ENCODE measurements at regions not wholly inside any gene's neighbourhood (a gene's known extent, or its start where the extent isn't known, plus 50 kb on each side); places are given as distances from the start of the nearest gene placed in this dataset.

DNA sequence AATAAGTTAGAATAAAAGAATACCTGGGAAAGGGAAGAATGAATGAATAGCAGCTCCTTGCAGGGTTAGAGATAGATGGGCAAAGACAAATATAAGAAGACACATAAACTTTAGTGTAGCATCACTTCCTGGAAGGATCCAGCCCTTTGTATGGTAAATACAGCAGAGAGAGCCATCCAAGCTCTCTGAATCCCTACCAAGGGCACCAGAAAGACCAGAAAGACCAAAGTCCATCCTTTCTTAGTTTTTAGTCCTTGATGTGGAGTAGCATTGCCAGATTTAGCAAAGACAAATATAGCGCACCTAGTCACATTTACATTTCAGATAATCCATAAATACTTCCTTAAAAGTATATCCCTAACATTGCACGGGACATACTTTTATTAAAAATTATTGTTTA lies 56.1 kb upstream of the C9orf72 start:
- Histone ChIP-seq H3K79me2 (ENCODE audit: control insufficient read depth, insufficient read depth, low read length, poor library complexity) (no peaks in the 10 kb centered on the region), H2AFZ (ENCODE audit: insufficient read depth, low read length, poor library complexity) (no peak overlapping the region), H4K91ac (ENCODE audit: low read depth, low read length) (no peak overlapping the region), H3K79me1 (ENCODE audit: low read length) (no peaks in the 10 kb centered on the region), H4K8ac (ENCODE audit: low read depth, low read length) (no peak overlapping the region), H3K4me3 (ENCODE audit: low read depth, low read length) (no peak overlapping the region), H3K23ac (ENCODE audit: low read length) (no peak overlapping the region), H2BK120ac (ENCODE audit: insufficient read depth, low read length, poor library complexity) (no peak overlapping the region), H2AK5ac (ENCODE audit: low read length) (no peak overlapping the region), H3K27ac (ENCODE audit: low read depth, low read length) (no peak overlapping the region), H3K4me1 (ENCODE audit: control insufficient read depth in 1 of 2, insufficient read depth in 2 of 2, low read length in 2 of 2) (peaks cover 2% of the 10 kb centered on the region in 2 experiments), H3K18ac (ENCODE audit: low read length) (no peak overlapping the region), H2BK12ac (ENCODE audit: low read length) (no peak overlapping the region), H3K9me3 (ENCODE audit: insufficient read depth, low read depth, low read length) (no peaks in the 10 kb centered on the region), H3K4ac (ENCODE audit: low read depth, low read length) (no peak overlapping the region), H3K9ac (ENCODE audit: low read length) (no peak overlapping the region), H2BK5ac (ENCODE audit: low read depth, low read length, poor library complexity) (no peak overlapping the region), H3K14ac (ENCODE audit: low read length) (no peak overlapping the region), H3K36me3 (ENCODE audit: control insufficient read depth in 1 of 2, insufficient read depth in 2 of 2, low read length in 2 of 2) (no peaks in the 10 kb centered on the region), H4K12ac (ENCODE audit: low read depth, low read length) (no peak overlapping the region), H3K27me3 (ENCODE audit: insufficient read depth, low read length) (no peaks in the 10 kb centered on the region), H3K4me2 (ENCODE audit: low read length) (no peak overlapping the region)
- WGBS (ENCODE audit: extremely low coverage, insufficient coverage, insufficient read length), result no CpG with 5 or more reads among the region's 2 CpGs
- DNase-seq, result no peak

DNA sequence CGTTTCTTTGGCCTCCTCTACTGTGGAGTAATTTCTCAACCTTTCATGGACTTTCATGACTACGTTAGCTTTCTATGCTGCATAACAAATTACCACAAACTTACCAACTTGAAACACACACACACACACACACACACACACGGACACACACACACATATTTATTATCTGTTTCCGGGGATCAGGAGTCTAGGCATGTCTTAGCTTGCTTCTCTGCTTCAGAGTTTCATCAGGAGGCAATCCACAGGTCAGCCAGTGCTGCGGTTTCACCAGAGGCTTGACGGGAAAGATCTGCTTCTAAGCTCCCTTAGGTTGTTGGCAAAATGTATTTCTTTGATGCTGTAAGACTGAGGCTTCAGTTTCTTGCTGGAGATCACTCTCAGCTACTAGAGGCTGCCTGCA lies 59.0 kb upstream of the C9orf72 start:
- no peaks in the 10 kb centered on the region for H3K79me2 ChIP-seq (ENCODE audit: control insufficient read depth, insufficient read depth, low read length, poor library complexity)
- H3K23ac ChIP-seq (ENCODE audit: low read length), result no peak overlapping the region
- H2BK12ac ChIP-seq (ENCODE audit: low read length), result no peak overlapping the region
- no peak overlapping the region for H3K9ac ChIP-seq (ENCODE audit: low read length)
- no peak overlapping the region for H3K27ac ChIP-seq (ENCODE audit: low read depth, low read length)
- no peaks in the 10 kb centered on the region for H3K36me3 ChIP-seq (ENCODE audit: control insufficient read depth in 1 of 2, insufficient read depth in 2 of 2, low read length in 2 of 2)
- H3K18ac ChIP-seq (ENCODE audit: low read length), result no peak overlapping the region
- H3K4ac ChIP-seq (ENCODE audit: low read depth, low read length), result no peak overlapping the region
- no peak for DNase-seq
- H4K91ac ChIP-seq (ENCODE audit: low read depth, low read length), result no peak overlapping the region
- H2BK120ac ChIP-seq (ENCODE audit: insufficient read depth, low read length, poor library complexity), result no peak overlapping the region
- no peaks in the 10 kb centered on the region for H3K9me3 ChIP-seq (ENCODE audit: insufficient read depth, low read depth, low read length)
- H4K12ac ChIP-seq (ENCODE audit: low read depth, low read length), result no peak overlapping the region
- H2AFZ ChIP-seq (ENCODE audit: insufficient read depth, low read length, poor library complexity), result no peak overlapping the region
- H2AK5ac ChIP-seq (ENCODE audit: low read length), result no peak overlapping the region
- H4K8ac ChIP-seq (ENCODE audit: low read depth, low read length), result no peak overlapping the region
- no peak overlapping the region for H3K4me3 ChIP-seq (ENCODE audit: low read depth, low read length)
- H3K4me2 ChIP-seq (ENCODE audit: low read length), result no peak overlapping the region
- no peaks in the 10 kb centered on the region for H3K27me3 ChIP-seq (ENCODE audit: insufficient read depth, low read length)
- no peaks in the 10 kb centered on the region for H3K79me1 ChIP-seq (ENCODE audit: low read length)
- H3K14ac ChIP-seq (ENCODE audit: low read length), result no peak overlapping the region
- no peak overlapping the region for H2BK5ac ChIP-seq (ENCODE audit: low read depth, low read length, poor library complexity)
- no peaks in the 10 kb centered on the region for H3K4me1 ChIP-seq (ENCODE audit: control insufficient read depth in 1 of 2, insufficient read depth in 2 of 2, low read length in 2 of 2)
- no CpG with 5 or more reads among the region's 6 CpGs for WGBS (ENCODE audit: extremely low coverage, insufficient coverage, insufficient read length)

DNA sequence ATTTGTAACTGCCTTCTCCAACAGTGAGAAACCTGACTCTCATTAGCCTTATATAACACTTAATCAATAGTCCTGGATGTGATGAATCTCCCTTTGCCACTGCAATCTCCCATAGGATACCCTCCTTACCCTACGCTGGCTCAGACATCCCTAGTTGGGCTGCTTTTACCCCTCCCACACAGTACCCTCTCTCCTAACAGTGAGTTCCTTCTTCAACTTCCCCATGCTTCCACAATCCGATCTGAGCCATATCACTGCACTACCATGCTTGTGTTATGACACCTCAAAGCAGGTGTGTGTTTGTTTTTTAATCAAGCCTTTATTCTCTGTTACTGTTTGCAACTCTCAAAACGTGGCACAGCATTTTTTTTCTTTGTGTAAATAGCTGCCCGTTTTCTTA lies 60.5 kb upstream of the C9orf72 start:
- Histone ChIP-seq H3K27me3 (ENCODE audit: insufficient read depth, low read length) (no peaks in the 10 kb centered on the region), H3K9ac (ENCODE audit: low read length) (no peak overlapping the region), H4K12ac (ENCODE audit: low read depth, low read length) (no peak overlapping the region), H3K79me1 (ENCODE audit: low read length) (no peaks in the 10 kb centered on the region), H3K79me2 (ENCODE audit: control insufficient read depth, insufficient read depth, low read length, poor library complexity) (no peaks in the 10 kb centered on the region), H3K4me2 (ENCODE audit: low read length) (no peak overlapping the region), H3K18ac (ENCODE audit: low read length) (no peak overlapping the region), H4K8ac (ENCODE audit: low read depth, low read length) (no peak overlapping the region), H2AFZ (ENCODE audit: insufficient read depth, low read length, poor library complexity) (no peak overlapping the region), H3K4ac (ENCODE audit: low read depth, low read length) (no peak overlapping the region), H3K27ac (ENCODE audit: low read depth, low read length) (no peak overlapping the region), H3K23ac (ENCODE audit: low read length) (no peak overlapping the region), H3K36me3 (ENCODE audit: control insufficient read depth in 1 of 2, insufficient read depth in 2 of 2, low read length in 2 of 2) (no peaks in the 10 kb centered on the region), H3K9me3 (ENCODE audit: insufficient read depth, low read depth, low read length) (peaks cover 2% of the 10 kb centered on the region), H2AK5ac (ENCODE audit: low read length) (no peak overlapping the region), H2BK5ac (ENCODE audit: low read depth, low read length, poor library complexity) (no peak overlapping the region), H4K91ac (ENCODE audit: low read depth, low read length) (no peak overlapping the region), H3K4me1 (ENCODE audit: control insufficient read depth in 1 of 2, insufficient read depth in 2 of 2, low read length in 2 of 2) (no peaks in the 10 kb centered on the region), H2BK120ac (ENCODE audit: insufficient read depth, low read length, poor library complexity) (no peak overlapping the region), H3K4me3 (ENCODE audit: low read depth, low read length) (no peak overlapping the region), H3K14ac (ENCODE audit: low read length) (no peak overlapping the region), H2BK12ac (ENCODE audit: low read length) (no peak overlapping the region)
- no CpG with 5 or more reads among the region's 4 CpGs for WGBS (ENCODE audit: extremely low coverage, insufficient coverage, insufficient read length)
- DNase-seq, result no peak

DNA sequence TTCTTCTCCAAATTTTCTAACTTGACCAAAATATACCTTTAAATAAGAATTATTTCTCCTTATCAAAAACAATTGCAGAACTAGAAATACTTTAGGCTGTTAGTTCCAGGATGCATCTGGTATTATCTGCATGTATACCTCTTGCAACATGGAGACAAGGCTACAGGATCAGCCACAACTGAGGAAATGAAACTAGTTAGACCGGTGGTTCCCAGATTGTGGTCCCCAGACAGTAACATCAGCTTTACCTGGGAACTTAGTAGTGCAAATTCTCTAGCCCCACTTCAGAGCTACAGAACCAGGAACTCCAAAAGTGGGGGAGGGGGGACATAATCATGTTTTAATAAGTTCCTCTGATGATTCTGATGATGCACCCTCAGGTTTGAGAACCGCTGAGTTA lies 61.6 kb upstream of the C9orf72 start:
- Histone ChIP-seq H3K9me3 (ENCODE audit: insufficient read depth, low read depth, low read length) (peaks cover 2% of the 10 kb centered on the region), H2BK12ac (ENCODE audit: low read length) (no peak overlapping the region), H4K8ac (ENCODE audit: low read depth, low read length) (no peak overlapping the region), H2AK5ac (ENCODE audit: low read length) (no peak overlapping the region), H3K27ac (ENCODE audit: low read depth, low read length) (no peak overlapping the region), H3K14ac (ENCODE audit: low read length) (no peak overlapping the region), H2BK120ac (ENCODE audit: insufficient read depth, low read length, poor library complexity) (no peak overlapping the region), H3K4me3 (ENCODE audit: low read depth, low read length) (no peak overlapping the region), H3K18ac (ENCODE audit: low read length) (no peak overlapping the region), H3K79me1 (ENCODE audit: low read length) (no peaks in the 10 kb centered on the region), H3K36me3 (ENCODE audit: control insufficient read depth in 1 of 2, insufficient read depth in 2 of 2, low read length in 2 of 2) (no peaks in the 10 kb centered on the region), H3K4ac (ENCODE audit: low read depth, low read length) (no peak overlapping the region), H3K27me3 (ENCODE audit: insufficient read depth, low read length) (no peaks in the 10 kb centered on the region), H4K91ac (ENCODE audit: low read depth, low read length) (no peak overlapping the region), H3K9ac (ENCODE audit: low read length) (no peak overlapping the region), H2BK5ac (ENCODE audit: low read depth, low read length, poor library complexity) (no peak overlapping the region), H3K23ac (ENCODE audit: low read length) (no peak overlapping the region), H2AFZ (ENCODE audit: insufficient read depth, low read length, poor library complexity) (no peak overlapping the region), H3K4me1 (ENCODE audit: control insufficient read depth in 1 of 2, insufficient read depth in 2 of 2, low read length in 2 of 2) (no peaks in the 10 kb centered on the region), H3K4me2 (ENCODE audit: low read length) (no peak overlapping the region), H3K79me2 (ENCODE audit: control insufficient read depth, insufficient read depth, low read length, poor library complexity) (no peaks in the 10 kb centered on the region), H4K12ac (ENCODE audit: low read depth, low read length) (no peak overlapping the region)
- DNase-seq, result no peak
- no CpG with 5 or more reads among the region's 2 CpGs for WGBS (ENCODE audit: extremely low coverage, insufficient coverage, insufficient read length)
